Progenitor cell of endocrine pancreas (in vitro differentiated cells): ENCODE measurements at regions not wholly inside any gene's neighbourhood (a gene's known extent, or its start where the extent isn't known, plus 50 kb on each side); places are given as distances from the start of the nearest gene placed in this dataset.

ENCODE experiments used
- DNase-seq: peaks from one replicate; pipeline ENCODE4 v3.0.0; 2021; ENCODE audit warnings: low spot score; ENCODE audit not compliant: unreplicated experiment
- H3K27ac Mint-ChIP-seq: 2 replicates; pipeline ENCODE4 v1.8.0; 2021; ENCODE audit warnings: mild to moderate bottlenecking, moderate library complexity, mixed read lengths
- H3K27me3 Mint-ChIP-seq: 2 replicates; pipeline ENCODE4 v1.8.0; 2021; ENCODE audit warnings: mixed read lengths
- H3K36me3 Mint-ChIP-seq: 2 replicates; pipeline ENCODE4 v1.8.0; 2022; ENCODE audit warnings: mixed read lengths; ENCODE audit not compliant: insufficient read depth
- H3K4me1 Mint-ChIP-seq: 2 replicates; pipeline ENCODE4 v1.8.0; 2021; ENCODE audit warnings: low read depth, mixed read lengths
- H3K4me3 Mint-ChIP-seq: 2 replicates; pipeline ENCODE4 v1.8.0; 2021; ENCODE audit warnings: low read depth, mild to moderate bottlenecking, moderate library complexity, mixed read lengths
- H3K9me3 Mint-ChIP-seq: 2 replicates; pipeline ENCODE4 v1.8.0; 2021; ENCODE audit warnings: low read depth, mixed read lengths
- CTCF ChIP-seq: fragments of 200-600 bp; sonication (generic); IDR thresholded peaks from one replicate; pipeline ENCODE4 v1.5.0; 2021; ENCODE audit warnings: antibody characterized with exemption, mild to moderate bottlenecking; ENCODE audit not compliant: unreplicated experiment

GRCh38 chr12:91846466-91847055 is 299.1 kb downstream of the BTG1 start:
- TF ChIP-seq CTCF = no peak
- Mint-ChIP-seq H3K4me3 (no peak overlapping the region), H3K27ac (no peak overlapping the region), H3K4me1 (no peaks in the 10 kb centered on the region), H3K27me3 (no peaks in the 10 kb centered on the region), H3K9me3 (peaks cover 5% of the 10 kb centered on the region), H3K36me3 (no peaks in the 10 kb centered on the region)
- DNase-seq = no peak

- H3K4me3 Mint-ChIP-seq = no peak overlapping the region
Observed at GRCh38 chr12:91845365-91845764, 300.3 kb downstream of the BTG1 start.

GRCh38 chr12:91841822-91842221 is 303.8 kb downstream of the BTG1 start:
- Mint-ChIP-seq H3K27ac (no peak overlapping the region), H3K4me3 (no peak overlapping the region), H3K27me3 (no peaks in the 10 kb centered on the region), H3K4me1 (no peaks in the 10 kb centered on the region), H3K9me3 (peaks cover 5% of the 10 kb centered on the region), H3K36me3 (no peaks in the 10 kb centered on the region)
- TF ChIP-seq CTCF = no peak
- no peak for DNase-seq

More at GRCh38 chr12:91845365-91845764, 300.3 kb downstream of the BTG1 start:
- no peaks in the 10 kb centered on the region for H3K27me3 Mint-ChIP-seq
- H3K9me3 Mint-ChIP-seq = peaks cover 5% of the 10 kb centered on the region
- H3K4me1 Mint-ChIP-seq = no peaks in the 10 kb centered on the region
- H3K36me3 Mint-ChIP-seq = no peaks in the 10 kb centered on the region
- DNase-seq = no peak
- H3K27ac Mint-ChIP-seq = no peak overlapping the region
- TF ChIP-seq CTCF = no peak

- H3K27me3 Mint-ChIP-seq = no peaks in the 10 kb centered on the region
Observed at GRCh38 chr12:91836696-91837095, 308.9 kb downstream of the BTG1 start.

GRCh38 chr12:91836264-91836663 is 309.4 kb downstream of the BTG1 start:
- Mint-ChIP-seq H3K36me3 (no peaks in the 10 kb centered on the region), H3K9me3 (no peaks in the 10 kb centered on the region), H3K4me1 (no peaks in the 10 kb centered on the region), H3K27me3 (no peaks in the 10 kb centered on the region), H3K4me3 (no peak overlapping the region), H3K27ac (no peak overlapping the region)
- TF ChIP-seq CTCF = no peak
- DNase-seq = no peak

More at GRCh38 chr12:91836696-91837095, 308.9 kb downstream of the BTG1 start:
- no peak for DNase-seq
- H3K9me3 Mint-ChIP-seq = no peaks in the 10 kb centered on the region
- no peak overlapping the region for H3K27ac Mint-ChIP-seq
- H3K4me1 Mint-ChIP-seq = no peaks in the 10 kb centered on the region
- no peak for TF ChIP-seq CTCF
- H3K4me3 Mint-ChIP-seq = no peak overlapping the region
- no peaks in the 10 kb centered on the region for H3K36me3 Mint-ChIP-seq
